ENCODE measurements at regions not wholly inside any gene's neighbourhood (a gene's known extent, or its start where the extent isn't known, plus 50 kb on each side); places are given as distances from the start of the nearest gene placed in this dataset.

DNA sequence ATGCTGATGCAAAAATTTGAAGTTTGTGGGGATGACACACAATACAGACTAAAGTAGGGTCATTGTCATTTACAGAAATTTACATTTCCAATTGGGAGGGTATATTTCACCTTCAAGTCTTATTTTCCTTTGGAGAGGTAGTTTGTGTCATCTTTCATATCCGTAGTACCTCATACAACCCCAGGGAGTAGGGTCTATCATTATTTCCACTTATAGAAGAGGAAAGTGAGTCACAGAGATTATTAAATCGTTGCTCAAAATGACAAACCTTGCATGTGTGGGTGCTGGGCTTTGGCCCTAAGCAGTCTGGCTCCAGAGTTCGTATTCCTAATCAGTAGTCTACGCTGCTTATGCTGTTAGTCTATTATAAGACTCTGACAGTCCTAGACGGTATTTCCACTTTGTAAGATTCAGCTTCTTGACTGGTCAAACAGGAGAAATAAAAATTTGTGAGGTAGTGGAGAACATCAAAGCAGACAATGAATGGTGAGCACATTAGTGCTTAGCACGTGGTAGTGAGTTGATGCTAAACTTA lies 516.5 kb downstream of the PCDH7 start (continued):
- no peak for TF ChIP-seq RBBP5 (IDR thresholded peaks at IDR 0.05; ENCODE audit: borderline replicate concordance, low read depth, low read length)
- no peak for TF ChIP-seq SP4 (IDR thresholded peaks at IDR 0.05; ENCODE audit: low read length)
